ENCODE measurements at regions not wholly inside any gene's neighbourhood (a gene's known extent, or its start where the extent isn't known, plus 50 kb on each side); places are given as distances from the start of the nearest gene placed in this dataset.
"Not testable (repeated sequence)": the region's sequence is repeated elsewhere in the genome, so short reads cannot be mapped to it uniquely, and the experiment has no call there.

GRCh38 chr1:47536646-47537118 lies 98.8 kb downstream of the FOXD2 start:
- ChIA-PET POLR2A (ENCODE audit: unreplicated experiment) (no interaction called here), CTCF (no interaction called here)
- Histone ChIP-seq H3F3A (ENCODE audit: insufficient read depth, low read depth) (no peaks in the 10 kb centered on the region), H3K36me3 (ENCODE audit: low read depth) (no peaks in the 10 kb centered on the region), H3K4me2 (no peak overlapping the region), H3K4me3 (no peak overlapping the region), H3K9me2 (ENCODE audit: insufficient read depth) (no peaks in the 10 kb centered on the region), H3K4me1 (replicated peaks; ENCODE audit: insufficient read depth) (0 out of 2 replicates have a peak, but pooled peaks cover 6% of the 10 kb centered on the region), H3K9me3 (ENCODE audit: insufficient read depth, low read depth) (no peaks in the 10 kb centered on the region), H2AFZ (no peak overlapping the region), H3K79me2 (ENCODE audit: low read depth) (no peaks in the 10 kb centered on the region), H3K27ac (no peak overlapping the region), H4K20me1 (ENCODE audit: insufficient read depth) (no peaks in the 10 kb centered on the region), H3K27me3 (ENCODE audit: insufficient read depth, low read depth) (no peaks in the 10 kb centered on the region)
- DNase-seq, result no peak
- no TSS peak for BruUV-seq (replicated peaks)
- TF ChIP-seq CTCF (conservative IDR thresholded peaks at IDR 0.05) (no peak), EZH2 (IDR thresholded peaks at IDR 0.05; ENCODE audit: low read depth) (no peak)
- intact Hi-C loops (cut with micrococcal nuclease; ENCODE audit: unreplicated experiment), result no loop called here

- Histone ChIP-seq H3K9me3 (ENCODE audit: insufficient read depth, low read depth) (no peaks in the 10 kb centered on the region; the same call in 1 of the 2 replicates), H3F3A (ENCODE audit: insufficient read depth, low read depth) (no peaks in the 10 kb centered on the region), H4K20me1 (ENCODE audit: insufficient read depth) (no peaks in the 10 kb centered on the region), H3K4me1 (replicated peaks; ENCODE audit: insufficient read depth) (0 out of 2 replicates have a peak, but pooled peaks cover 6% of the 10 kb centered on the region), H3K36me3 (ENCODE audit: low read depth) (no peaks in the 10 kb centered on the region), H2AFZ (no peak overlapping the region), H3K27me3 (ENCODE audit: insufficient read depth, low read depth) (no peaks in the 10 kb centered on the region), H3K79me2 (ENCODE audit: low read depth) (no peaks in the 10 kb centered on the region), H3K4me3 (no peak overlapping the region), H3K9me2 (ENCODE audit: insufficient read depth) (no peaks in the 10 kb centered on the region), H3K27ac (no peak overlapping the region), H3K4me2 (no peak overlapping the region)
- BruUV-seq (replicated peaks), result no TSS peak
- ChIA-PET POLR2A (ENCODE audit: unreplicated experiment) (no interaction called here), CTCF (no interaction called here)
- intact Hi-C loops (cut with micrococcal nuclease; ENCODE audit: unreplicated experiment), result no loop called here
- no peak for DNase-seq
- TF ChIP-seq CTCF (conservative IDR thresholded peaks at IDR 0.05) (no peak), EZH2 (IDR thresholded peaks at IDR 0.05; ENCODE audit: low read depth) (no peak)
Observed at GRCh38 chr1:47537268-47537667, 99.4 kb downstream of the FOXD2 start.

- DNase-seq, result no peak
- CTCF ChIA-PET, result no interaction called here
Observed at GRCh38 chr1:47537966-47538365, 100.1 kb downstream of the FOXD2 start.

GRCh38 chr1:47538530-47538929 lies 100.7 kb downstream of the FOXD2 start:
- H3K4me1 ChIP-seq (replicated peaks; ENCODE audit: insufficient read depth); BruUV-seq (replicated peaks); H3K4me3 ChIP-seq; POLR2A ChIA-PET (ENCODE audit: unreplicated experiment); H2AFZ ChIP-seq; H3K27me3 ChIP-seq (ENCODE audit: insufficient read depth, low read depth); H3K79me2 ChIP-seq (ENCODE audit: low read depth); intact Hi-C loops (cut with micrococcal nuclease; ENCODE audit: unreplicated experiment); H3K36me3 ChIP-seq (ENCODE audit: low read depth); H4K20me1 ChIP-seq (ENCODE audit: insufficient read depth); H3F3A ChIP-seq (ENCODE audit: insufficient read depth, low read depth); H3K9me2 ChIP-seq (ENCODE audit: insufficient read depth); H3K4me2 ChIP-seq; DNase-seq; H3K27ac ChIP-seq; CTCF ChIA-PET; H3K9me3 ChIP-seq (ENCODE audit: insufficient read depth, low read depth): not testable (repeated sequence)

More at GRCh38 chr1:47537966-47538365, 100.1 kb downstream of the FOXD2 start:
- POLR2A ChIA-PET (ENCODE audit: unreplicated experiment), result no interaction called here
- Histone ChIP-seq H3K4me3 (no peak overlapping the region), H3K36me3 (ENCODE audit: low read depth) (no peaks in the 10 kb centered on the region), H3K27ac (no peak overlapping the region), H3K4me2 (no peak overlapping the region), H3K27me3 (ENCODE audit: insufficient read depth, low read depth) (no peaks in the 10 kb centered on the region), H3K4me1 (replicated peaks; ENCODE audit: insufficient read depth) (0 out of 2 replicates have a peak, but pooled peaks cover 6% of the 10 kb centered on the region), H2AFZ (no peak overlapping the region), H3K9me2 (ENCODE audit: insufficient read depth) (no peaks in the 10 kb centered on the region), H3K9me3 (ENCODE audit: insufficient read depth, low read depth) (no peaks in the 10 kb centered on the region; the same call in 1 of the 2 replicates), H4K20me1 (ENCODE audit: insufficient read depth) (no peaks in the 10 kb centered on the region), H3K79me2 (ENCODE audit: low read depth) (no peaks in the 10 kb centered on the region), H3F3A (ENCODE audit: insufficient read depth, low read depth) (no peaks in the 10 kb centered on the region)
- no TSS peak for BruUV-seq (replicated peaks)
- TF ChIP-seq CTCF (conservative IDR thresholded peaks at IDR 0.05), result no peak
- no peak for TF ChIP-seq EZH2 (IDR thresholded peaks at IDR 0.05; ENCODE audit: low read depth)
- intact Hi-C loops (cut with micrococcal nuclease; ENCODE audit: unreplicated experiment), result no loop called here

- H3K27me3 ChIP-seq (ENCODE audit: insufficient read depth, low read depth); H3K79me2 ChIP-seq (ENCODE audit: low read depth); POLR2A ChIA-PET (ENCODE audit: unreplicated experiment); DNase-seq; H3K4me2 ChIP-seq; H3K4me3 ChIP-seq; H3K27ac ChIP-seq; H3F3A ChIP-seq (ENCODE audit: insufficient read depth, low read depth); H2AFZ ChIP-seq; BruUV-seq (replicated peaks); H4K20me1 ChIP-seq (ENCODE audit: insufficient read depth); CTCF ChIA-PET; intact Hi-C loops (cut with micrococcal nuclease; ENCODE audit: unreplicated experiment); H3K36me3 ChIP-seq (ENCODE audit: low read depth); H3K9me3 ChIP-seq (ENCODE audit: insufficient read depth, low read depth); H3K9me2 ChIP-seq (ENCODE audit: insufficient read depth): not testable (repeated sequence)
- peaks cover 11% of the 10 kb centered on the region for H3K4me1 ChIP-seq (replicated peaks; ENCODE audit: insufficient read depth)
Observed at GRCh38 chr1:47541705-47542104, 103.9 kb downstream of the FOXD2 start.
